GM23338 (cell line): ENCODE measurements at regions not wholly inside any gene's neighbourhood (a gene's known extent, or its start where the extent isn't known, plus 50 kb on each side); places are given as distances from the start of the nearest gene placed in this dataset.

ENCODE experiments used
- CREB1 ChIP-seq: fragments of 250-450 bp; sonication (Bioruptor Pico); IDR thresholded peaks from 2 replicates; pipeline ENCODE4 v1.5.0; 2020; ENCODE audit warnings: low read depth, mild to moderate bottlenecking, moderate library complexity
- EZH2 ChIP-seq: fragments of 200-600 bp; sonication (generic); IDR thresholded peaks from one replicate; pipeline ENCODE4 v1.8.0; 2017; ENCODE audit warnings: antibody characterized with exemption, mild to moderate bottlenecking, low read depth; ENCODE audit not compliant: unreplicated experiment
- EZH2phosphoT487 ChIP-seq: fragments of 200-600 bp; sonication (generic); IDR thresholded peaks from one replicate; pipeline ENCODE4 v1.8.1; 2018; ENCODE audit warnings: antibody characterized with exemption; ENCODE audit not compliant: unreplicated experiment
- NANOG ChIP-seq: IDR thresholded peaks from 2 replicates; pipeline ENCODE4 v1.6.1; 2016; ENCODE audit warnings: antibody characterized with exemption, borderline replicate concordance
- POLR2AphosphoS5 ChIP-seq: IDR thresholded peaks from 2 replicates; pipeline ENCODE4 v1.6.1; 2016; ENCODE audit warnings: antibody characterized with exemption, low read depth
- ZNF114 ChIP-seq: fragments of 250-450 bp; sonication (Bioruptor Pico); IDR thresholded peaks from 2 replicates; pipeline ENCODE4 v1.5.0; 2020; ENCODE audit warnings: mild to moderate bottlenecking, moderate library complexity
- TF ChIP-seq, protein P1 (sequence below), 2 experiments: fragments of 200-600 bp in 1 of 2; sonication (generic) in 1 of 2; conservative IDR thresholded peaks; 2 replicates each; pipeline versions ENCODE4 v1.5.1 to v1.6.1; 2016 to 2017; ENCODE audit warnings: antibody characterized with exemption in 2 of 2, low read depth in 2 of 2, mild to moderate bottlenecking in 2 of 2, moderate library complexity in 1 of 2
- TF ChIP-seq, protein P2 (sequence below): IDR thresholded peaks from one replicate; pipeline ENCODE4 v1.6.1; 2018; ENCODE audit warnings: antibody characterized with exemption; ENCODE audit not compliant: unreplicated experiment

DNA sequence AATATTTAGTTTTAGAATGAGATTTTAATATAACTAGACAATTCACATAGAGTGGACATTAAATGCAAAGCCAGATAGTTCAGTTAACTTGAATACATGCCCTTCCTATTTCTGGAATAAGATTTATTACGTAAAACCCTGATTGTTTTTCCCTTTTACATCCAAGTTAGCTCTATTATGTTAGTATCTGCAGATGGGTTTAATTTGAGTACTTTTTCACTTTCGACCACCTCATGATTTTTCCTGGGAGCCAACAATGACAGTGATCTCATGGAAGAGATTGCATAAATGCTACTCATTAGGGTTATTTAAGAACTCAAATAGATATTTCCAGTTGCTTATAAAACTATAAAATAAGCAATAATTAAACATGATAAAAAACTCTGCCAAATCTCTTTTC, 199.4 kb upstream of the PTGFR start:
- TF ChIP-seq ZNF114 (CRISPR knock-in tag) (no peak), POLR2AphosphoS5 (no peak), EZH2phosphoT487 (no peak), NANOG (no peak), EZH2 (no peak), CREB1 (no peak)
- TF ChIP-seq, protein P1, sequence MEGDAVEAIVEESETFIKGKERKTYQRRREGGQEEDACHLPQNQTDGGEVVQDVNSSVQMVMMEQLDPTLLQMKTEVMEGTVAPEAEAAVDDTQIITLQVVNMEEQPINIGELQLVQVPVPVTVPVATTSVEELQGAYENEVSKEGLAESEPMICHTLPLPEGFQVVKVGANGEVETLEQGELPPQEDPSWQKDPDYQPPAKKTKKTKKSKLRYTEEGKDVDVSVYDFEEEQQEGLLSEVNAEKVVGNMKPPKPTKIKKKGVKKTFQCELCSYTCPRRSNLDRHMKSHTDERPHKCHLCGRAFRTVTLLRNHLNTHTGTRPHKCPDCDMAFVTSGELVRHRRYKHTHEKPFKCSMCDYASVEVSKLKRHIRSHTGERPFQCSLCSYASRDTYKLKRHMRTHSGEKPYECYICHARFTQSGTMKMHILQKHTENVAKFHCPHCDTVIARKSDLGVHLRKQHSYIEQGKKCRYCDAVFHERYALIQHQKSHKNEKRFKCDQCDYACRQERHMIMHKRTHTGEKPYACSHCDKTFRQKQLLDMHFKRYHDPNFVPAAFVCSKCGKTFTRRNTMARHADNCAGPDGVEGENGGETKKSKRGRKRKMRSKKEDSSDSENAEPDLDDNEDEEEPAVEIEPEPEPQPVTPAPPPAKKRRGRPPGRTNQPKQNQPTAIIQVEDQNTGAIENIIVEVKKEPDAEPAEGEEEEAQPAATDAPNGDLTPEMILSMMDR (conservative IDR thresholded peaks at IDR 0.05; ENCODE audit: low read depth in 2 of 2), result no peak
- TF ChIP-seq, protein P2, sequence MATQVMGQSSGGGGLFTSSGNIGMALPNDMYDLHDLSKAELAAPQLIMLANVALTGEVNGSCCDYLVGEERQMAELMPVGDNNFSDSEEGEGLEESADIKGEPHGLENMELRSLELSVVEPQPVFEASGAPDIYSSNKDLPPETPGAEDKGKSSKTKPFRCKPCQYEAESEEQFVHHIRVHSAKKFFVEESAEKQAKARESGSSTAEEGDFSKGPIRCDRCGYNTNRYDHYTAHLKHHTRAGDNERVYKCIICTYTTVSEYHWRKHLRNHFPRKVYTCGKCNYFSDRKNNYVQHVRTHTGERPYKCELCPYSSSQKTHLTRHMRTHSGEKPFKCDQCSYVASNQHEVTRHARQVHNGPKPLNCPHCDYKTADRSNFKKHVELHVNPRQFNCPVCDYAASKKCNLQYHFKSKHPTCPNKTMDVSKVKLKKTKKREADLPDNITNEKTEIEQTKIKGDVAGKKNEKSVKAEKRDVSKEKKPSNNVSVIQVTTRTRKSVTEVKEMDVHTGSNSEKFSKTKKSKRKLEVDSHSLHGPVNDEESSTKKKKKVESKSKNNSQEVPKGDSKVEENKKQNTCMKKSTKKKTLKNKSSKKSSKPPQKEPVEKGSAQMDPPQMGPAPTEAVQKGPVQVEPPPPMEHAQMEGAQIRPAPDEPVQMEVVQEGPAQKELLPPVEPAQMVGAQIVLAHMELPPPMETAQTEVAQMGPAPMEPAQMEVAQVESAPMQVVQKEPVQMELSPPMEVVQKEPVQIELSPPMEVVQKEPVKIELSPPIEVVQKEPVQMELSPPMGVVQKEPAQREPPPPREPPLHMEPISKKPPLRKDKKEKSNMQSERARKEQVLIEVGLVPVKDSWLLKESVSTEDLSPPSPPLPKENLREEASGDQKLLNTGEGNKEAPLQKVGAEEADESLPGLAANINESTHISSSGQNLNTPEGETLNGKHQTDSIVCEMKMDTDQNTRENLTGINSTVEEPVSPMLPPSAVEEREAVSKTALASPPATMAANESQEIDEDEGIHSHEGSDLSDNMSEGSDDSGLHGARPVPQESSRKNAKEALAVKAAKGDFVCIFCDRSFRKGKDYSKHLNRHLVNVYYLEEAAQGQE, result no peak
